Skin epidermis (tissue), 12 donors: ENCODE measurements at regions not wholly inside any gene's neighbourhood (a gene's known extent, or its start where the extent isn't known, plus 50 kb on each side); places are given as distances from the start of the nearest gene placed in this dataset.

Source experiments
- H3K27ac ChIP-seq, 21 experiments: fragments of 200-600 bp; sonication (generic) in 11 of 21; one replicate each; pipeline ENCODE4 v1.5.0; 2020; ENCODE audit warnings: mild to moderate bottlenecking in 3 of 21, inconsistent platforms in 2 of 21, moderate library complexity in 2 of 21
- H3K4me3 ChIP-seq, 7 experiments: fragments of 200-600 bp; sonication (generic) in 2 of 7; one replicate each; pipeline ENCODE4 v1.5.0; 2020; ENCODE audit warnings: inconsistent platforms in 2 of 7, mild to moderate bottlenecking in 2 of 7, moderate library complexity in 1 of 7

DNA sequence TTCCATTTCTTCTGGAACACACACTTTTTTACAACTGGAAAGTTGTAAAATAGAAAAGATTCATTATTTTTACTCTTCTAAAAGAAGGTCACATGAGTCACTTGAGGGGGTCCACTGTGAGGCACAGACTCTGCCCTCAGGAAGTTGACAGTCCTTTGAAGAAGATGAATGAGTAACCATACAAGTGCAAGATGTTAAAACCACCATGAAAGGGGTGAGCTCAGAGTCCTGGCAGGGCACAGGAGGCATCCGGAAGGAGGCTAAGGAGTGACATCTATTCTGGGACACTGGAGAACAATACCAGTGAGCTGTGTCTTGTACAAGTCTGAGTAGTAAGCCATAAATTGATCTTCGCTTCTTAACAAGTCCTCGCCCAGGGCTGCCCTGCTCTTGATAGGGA, 126.0 kb upstream of the FRMD6 start:
- Histone ChIP-seq H3K4me3 (no peak overlapping the region), H3K27ac (no peak overlapping the region)

- no peak overlapping the region for H3K4me3 ChIP-seq
- no peak overlapping the region for H3K27ac ChIP-seq
Observed at GRCh38 chr14:51527073-51527472, 124.6 kb upstream of the FRMD6 start.

DNA sequence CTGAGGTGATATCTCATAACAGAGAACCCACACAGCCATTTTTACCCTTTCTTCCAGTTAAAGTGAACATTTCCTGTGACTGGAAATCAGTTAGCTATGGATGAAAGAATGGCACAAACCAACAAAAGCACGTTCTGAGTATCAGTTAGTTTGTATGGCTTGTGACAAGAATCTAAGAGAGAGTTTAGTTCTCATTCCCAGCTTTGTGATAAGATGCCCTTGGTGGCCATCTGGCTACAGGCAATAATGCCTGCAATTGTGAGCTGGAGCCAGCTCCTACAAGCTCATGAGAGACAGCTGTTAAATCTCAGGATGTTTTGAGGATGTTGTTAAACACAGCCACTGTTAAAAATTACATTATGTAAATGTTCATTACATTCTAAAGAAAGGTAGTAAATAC, 122.0 kb upstream of the FRMD6 start:
- Histone ChIP-seq H3K4me3 (no peak overlapping the region), H3K27ac (no peak overlapping the region)

GRCh38 chr14:51533160-51533559, 118.5 kb upstream of the FRMD6 start:
- Histone ChIP-seq H3K4me3 (no peak overlapping the region), H3K27ac (peak overlapping the region in 9 of 21 experiments; percentile 26 to 63 (median 55))

DNA sequence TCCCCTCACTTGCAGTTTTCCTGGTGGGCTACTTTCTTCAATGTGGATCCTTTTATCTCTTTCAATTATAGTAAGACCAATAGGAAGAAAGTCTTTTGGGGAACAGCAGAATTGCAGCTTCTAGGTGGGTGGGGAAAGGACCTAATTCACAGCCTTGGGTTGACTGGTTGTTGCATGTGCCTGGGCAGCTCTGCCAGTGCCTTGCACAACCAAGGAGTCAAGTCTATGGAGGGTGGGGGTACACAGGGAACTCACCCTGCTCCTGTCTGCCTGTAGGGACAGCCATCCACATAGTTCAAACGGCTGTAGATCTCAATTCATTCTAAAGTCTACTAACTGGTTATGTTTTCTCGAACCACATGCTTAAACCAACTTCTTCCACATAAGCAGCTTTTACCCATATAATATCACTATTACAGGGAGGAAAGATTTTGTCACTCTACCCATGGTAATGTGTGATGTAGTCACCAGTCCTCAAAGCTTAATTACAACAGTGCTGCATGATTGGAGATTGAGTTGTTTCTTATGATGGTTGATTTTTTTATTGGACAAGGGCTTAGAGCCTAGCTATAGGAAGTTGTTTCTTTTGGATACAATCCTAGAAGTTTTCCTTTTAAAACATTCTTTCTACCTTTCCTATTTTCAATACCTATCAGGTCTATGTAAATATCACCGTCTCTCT, 117.7 kb upstream of the FRMD6 start:
- no peak overlapping the region for H3K4me3 ChIP-seq
- peak overlapping the region in 13 of 21 experiments; percentile 5 to 65 (median 37) for H3K27ac ChIP-seq

DNA sequence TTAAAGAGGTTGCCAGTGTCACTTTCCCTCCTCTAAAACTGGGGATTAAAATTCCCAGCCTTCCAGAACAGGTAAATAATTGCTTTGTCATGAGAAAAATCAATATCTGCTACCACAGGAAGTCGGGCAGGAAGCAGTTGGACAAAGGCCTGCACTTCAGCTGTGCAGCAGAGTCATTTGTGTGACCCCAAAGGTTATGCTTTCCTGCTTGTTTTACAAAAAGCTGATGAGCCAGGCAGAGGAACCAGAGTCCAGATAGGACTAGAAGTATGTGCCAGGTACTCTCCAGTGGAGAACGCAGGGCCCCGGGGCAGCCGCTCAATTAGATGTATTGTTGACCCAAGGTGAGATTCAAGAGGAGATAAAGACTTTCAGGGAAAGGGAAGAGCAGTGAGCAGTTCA, 117.1 kb upstream of the FRMD6 start:
- Histone ChIP-seq H3K27ac (peak overlapping the region in 10 of 21 experiments; percentile 5 to 65 (median 28)), H3K4me3 (no peak overlapping the region)

DNA sequence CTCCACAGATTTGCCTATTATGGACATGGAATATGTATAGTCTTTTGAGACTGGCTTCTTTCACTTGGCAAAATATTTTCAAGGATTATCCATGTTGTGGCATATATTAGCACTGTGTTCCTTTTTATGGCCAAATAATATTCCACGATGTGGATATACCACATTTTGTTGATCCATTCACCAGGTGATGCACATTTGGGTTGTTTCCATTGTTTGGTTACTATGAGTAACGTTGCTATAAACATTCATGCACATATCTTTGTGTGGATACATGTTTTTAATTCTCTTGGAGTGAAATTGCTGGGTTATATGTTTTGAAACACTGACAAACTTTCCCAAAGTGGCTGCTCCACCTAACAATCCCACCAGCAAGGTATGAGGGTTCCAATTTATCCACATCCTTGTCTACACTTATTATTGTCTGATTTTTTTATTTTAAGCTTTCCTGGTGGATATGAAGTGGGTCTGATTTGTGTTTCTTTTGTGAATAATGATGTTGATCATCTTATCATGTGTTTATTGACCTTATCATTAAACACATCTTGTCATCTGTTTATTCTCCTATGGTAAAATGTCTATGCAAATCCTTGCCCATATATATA, 116.2 kb upstream of the FRMD6 start:
- no peak overlapping the region for H3K27ac ChIP-seq
- H3K4me3 ChIP-seq: no peak overlapping the region

GRCh38 chr14:51538973-51539372, 112.7 kb upstream of the FRMD6 start:
- Histone ChIP-seq H3K4me3 (no peak overlapping the region), H3K27ac (peak overlapping the region in 3 of 21 experiments; percentile 62 to 83 (median 66))

DNA sequence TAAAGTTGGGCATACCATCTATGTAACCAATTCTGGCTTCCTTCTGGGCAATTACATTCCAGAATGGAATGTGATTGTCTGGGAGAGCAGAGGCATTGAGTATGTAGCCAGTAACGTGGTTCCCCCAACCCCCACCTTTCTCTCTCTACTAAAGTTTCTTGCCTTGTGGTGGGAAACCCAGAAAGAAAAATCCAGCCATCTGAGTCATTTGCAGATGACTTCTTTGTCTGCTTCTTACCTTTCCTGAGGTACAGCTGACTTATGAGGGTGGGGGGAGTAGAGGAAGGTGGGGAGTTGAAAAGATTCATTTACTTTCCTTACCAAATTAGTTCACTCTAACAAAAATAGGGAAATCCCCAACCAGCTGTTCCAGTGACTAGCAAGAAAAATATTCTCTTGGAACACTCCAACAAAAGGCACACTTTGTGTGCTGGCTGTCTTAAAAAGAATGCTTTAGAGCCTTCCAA, 112.1 kb upstream of the FRMD6 start:
- Histone ChIP-seq H3K27ac (peak overlapping the region in 10 of 21 experiments; percentile 1 to 83 (median 44)), H3K4me3 (no peak overlapping the region)

DNA sequence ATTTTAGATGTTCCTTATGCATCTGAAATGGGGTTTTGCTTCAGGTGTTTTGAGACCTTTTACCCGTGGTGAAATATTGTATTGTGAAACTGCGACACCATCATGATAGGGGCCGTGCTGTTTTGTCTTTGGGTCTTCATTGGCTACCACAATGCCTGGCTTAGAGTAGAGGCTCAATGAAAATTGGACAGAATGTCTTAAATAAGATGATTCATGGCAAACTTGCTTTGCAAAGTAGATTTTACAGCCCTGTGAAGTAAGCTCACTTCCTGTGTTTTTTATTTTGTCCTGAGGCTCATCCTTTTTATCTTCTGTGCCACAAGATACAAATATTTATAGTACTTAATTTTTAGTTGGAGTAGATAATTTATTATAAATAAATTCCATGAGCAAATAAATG, 111.3 kb upstream of the FRMD6 start:
- H3K4me3 ChIP-seq: no peak overlapping the region
- peak overlapping the region in 10 of 21 experiments; percentile 9 to 83 (median 44) for H3K27ac ChIP-seq

DNA sequence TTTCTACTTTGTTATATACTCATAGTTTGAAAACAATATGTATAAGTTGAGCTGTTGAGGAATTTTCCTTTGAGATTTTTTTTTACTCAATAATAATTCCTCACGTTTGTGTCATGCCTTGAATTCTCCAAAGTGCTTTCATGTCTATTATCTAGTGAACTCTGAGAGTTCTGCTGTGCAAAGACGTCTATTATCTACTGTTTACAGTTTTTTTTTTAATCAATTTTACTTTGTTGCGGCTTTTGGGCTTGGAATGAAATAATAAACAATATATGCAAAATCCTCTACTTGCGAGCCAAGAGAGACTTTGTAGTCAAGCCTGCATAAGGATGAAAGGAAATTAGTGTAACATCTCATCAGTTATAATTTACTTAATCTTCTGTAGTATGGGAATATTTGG, 107.2 kb upstream of the FRMD6 start:
- H3K4me3 ChIP-seq: no peak overlapping the region
- H3K27ac ChIP-seq: peak overlapping the region in 1 of 21 experiments; percentile 45

- no peak overlapping the region for H3K4me3 ChIP-seq
- H3K27ac ChIP-seq: peak overlapping the region in 4 of 21 experiments; percentile 30 to 45 (median 38)
Observed at GRCh38 chr14:51544901-51545300, 106.8 kb upstream of the FRMD6 start.

DNA sequence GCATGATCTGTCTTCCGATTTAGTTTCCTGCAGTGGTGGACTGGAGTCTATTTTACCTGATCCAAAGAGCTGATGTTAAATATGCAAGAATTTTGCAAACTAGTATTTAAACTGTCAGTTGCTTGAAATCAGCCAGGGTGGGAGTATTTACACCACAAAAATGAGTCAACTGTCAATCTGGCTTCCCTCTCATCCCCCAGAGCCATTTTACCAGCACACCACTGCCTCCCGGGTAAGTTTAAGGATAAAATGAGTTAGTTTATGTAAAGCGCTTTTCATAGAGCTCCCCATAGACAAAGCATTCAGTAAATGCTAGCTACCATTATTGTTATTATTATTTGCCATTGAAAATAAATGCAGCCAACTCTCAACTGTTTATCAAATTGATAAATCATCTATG, 106.3 kb upstream of the FRMD6 start:
- Histone ChIP-seq H3K27ac (peak overlapping the region in 6 of 21 experiments; percentile 8 to 40 (median 34)), H3K4me3 (no peak overlapping the region)

DNA sequence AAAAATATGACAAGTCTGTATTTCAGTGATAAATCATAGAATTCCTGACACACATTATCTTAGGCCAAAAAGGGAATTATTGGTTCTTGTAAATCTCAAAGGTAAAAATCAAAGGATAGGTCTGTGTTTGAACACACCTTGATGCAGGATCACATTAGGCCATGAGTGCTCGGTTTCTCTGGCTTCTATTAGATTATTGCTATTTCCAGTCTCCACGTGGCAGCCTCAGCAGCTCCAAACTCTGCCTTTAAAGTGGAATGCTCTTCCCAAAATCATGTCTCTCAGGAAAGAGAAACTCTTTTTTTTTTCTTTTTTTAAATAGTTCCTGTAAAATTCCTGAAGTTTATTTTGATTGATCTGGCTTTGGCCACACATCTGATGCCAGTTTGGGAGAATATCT, 105.6 kb upstream of the FRMD6 start:
- H3K27ac ChIP-seq: peak overlapping the region in 3 of 21 experiments; percentile 23 to 73 (median 63)
- no peak overlapping the region for H3K4me3 ChIP-seq

DNA sequence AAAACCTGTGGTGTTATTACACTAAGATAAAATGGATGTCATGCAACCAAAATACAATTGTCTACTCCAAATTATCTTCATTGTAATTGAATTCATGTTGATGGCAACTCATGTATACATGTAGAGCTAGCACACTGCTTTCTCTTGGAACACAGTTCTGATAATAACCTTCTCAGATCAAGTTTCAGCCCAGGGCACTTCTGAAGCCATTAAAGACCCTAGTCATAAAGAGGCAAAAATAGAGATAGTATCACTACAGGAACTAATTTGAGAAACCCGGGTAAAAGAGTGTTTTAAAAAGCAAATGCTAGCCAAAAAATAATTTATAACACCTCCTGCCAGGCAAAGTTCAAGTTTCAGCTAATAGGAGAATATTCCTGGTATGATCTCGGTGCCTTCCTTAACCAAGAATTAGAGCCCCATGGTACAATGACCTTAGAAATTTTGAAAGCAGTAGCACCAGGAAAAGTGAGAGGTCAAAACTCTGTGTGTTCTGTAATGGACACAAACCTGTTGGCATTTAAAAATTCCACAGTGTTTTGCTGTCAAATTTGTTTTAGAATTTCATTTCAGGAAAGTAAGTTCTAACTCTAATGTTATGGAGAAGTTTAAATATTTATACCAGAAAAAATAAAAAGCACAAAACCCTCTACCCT, 105.0 kb upstream of the FRMD6 start:
- peak overlapping the region in 14 of 21 experiments; percentile 3 to 73 (median 42) for H3K27ac ChIP-seq
- no peak overlapping the region for H3K4me3 ChIP-seq

DNA sequence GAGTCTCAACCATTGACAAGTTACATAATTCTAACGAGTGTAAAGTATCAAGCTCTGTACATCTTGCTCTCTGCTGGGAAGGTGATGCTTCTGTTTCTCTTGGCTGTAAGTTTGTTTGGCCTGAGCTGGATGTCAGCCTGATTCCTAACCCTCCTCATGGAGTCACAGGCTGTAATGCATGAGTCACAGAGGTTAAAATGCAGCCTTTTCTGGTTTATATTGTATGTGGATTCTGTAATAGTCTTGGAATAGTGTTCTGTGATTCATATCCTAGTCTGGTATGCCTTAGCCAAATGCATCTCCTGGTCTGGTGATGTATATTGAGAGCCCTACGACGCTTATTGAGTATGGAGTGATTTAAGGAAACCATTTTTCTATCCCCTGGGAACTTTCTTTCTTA, 104.5 kb upstream of the FRMD6 start:
- H3K27ac ChIP-seq: peak overlapping the region in 11 of 21 experiments; percentile 13 to 73 (median 50)

DNA sequence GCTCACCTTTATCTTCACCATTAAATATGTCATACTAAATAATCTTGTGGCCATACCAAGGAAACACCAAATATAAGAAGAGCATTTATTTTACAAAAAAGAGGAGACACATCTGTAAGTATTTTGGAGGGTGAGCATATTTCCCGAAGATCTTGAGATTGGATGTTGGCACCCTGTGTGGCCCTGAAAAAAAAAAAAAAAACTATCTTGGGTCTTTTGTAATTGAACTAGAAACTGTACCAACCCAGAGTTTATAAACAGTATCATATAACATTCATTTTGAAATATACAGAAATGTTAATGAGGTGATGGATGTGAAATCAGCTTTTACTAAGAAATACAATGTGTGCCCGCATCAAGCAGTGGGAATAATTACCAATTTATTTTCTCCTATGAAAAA, 104.0 kb upstream of the FRMD6 start:
- peak overlapping the region in 9 of 21 experiments; percentile 8 to 73 (median 50) for H3K27ac ChIP-seq
- no peak overlapping the region for H3K4me3 ChIP-seq

More for the DNA sequence above, 104.5 kb upstream of the FRMD6 start:
- no peak overlapping the region for H3K4me3 ChIP-seq

GRCh38 chr14:51548187-51548586, 103.5 kb upstream of the FRMD6 start:
- no peak overlapping the region for H3K4me3 ChIP-seq
- H3K27ac ChIP-seq: peak overlapping the region in 6 of 21 experiments; percentile 8 to 73 (median 56)

DNA sequence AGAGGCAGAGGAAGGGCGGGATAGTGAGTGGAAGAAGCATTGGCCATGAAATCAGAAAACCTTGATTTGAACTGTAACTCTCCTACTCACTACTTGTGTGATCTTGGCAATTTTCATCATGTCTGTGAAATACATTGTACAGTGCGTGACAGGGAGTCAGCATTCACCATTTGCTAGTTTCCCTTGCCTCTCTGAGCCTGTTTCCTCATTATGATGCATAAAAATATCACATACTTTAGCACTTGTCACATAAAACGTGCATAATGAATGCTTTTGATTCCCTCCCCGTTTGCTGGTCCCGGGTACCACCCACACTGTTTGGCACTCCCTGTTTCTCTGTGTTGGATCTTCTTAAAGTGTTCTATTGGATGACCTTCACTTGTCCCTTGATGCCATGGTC, 101.1 kb upstream of the FRMD6 start:
- Histone ChIP-seq H3K27ac (no peak overlapping the region), H3K4me3 (no peak overlapping the region)

GRCh38 chr14:51552275-51552674, 99.4 kb upstream of the FRMD6 start:
- Histone ChIP-seq H3K27ac (no peak overlapping the region), H3K4me3 (no peak overlapping the region)
